Tibial nerve (tissue), 4 donors: ENCODE measurements at regions not wholly inside any gene's neighbourhood (a gene's known extent, or its start where the extent isn't known, plus 50 kb on each side); places are given as distances from the start of the nearest gene placed in this dataset.

Experiments
- EP300 ChIP-seq, 2 donors: sonication (generic); formaldehyde crosslinking; IDR thresholded peaks; one replicate each; pipeline ENCODE4 v1.6.1; 2017; ENCODE audit warnings: antibody characterized with exemption in 2 of 2, mild to moderate bottlenecking in 1 of 2
- POLR2A ChIP-seq, 2 donors: fragments of 450-650 bp; IDR thresholded peaks; one replicate each; pipeline ENCODE4 v1.6.1; 2017; ENCODE audit warnings: antibody characterized with exemption in 2 of 2, mild to moderate bottlenecking in 2 of 2, moderate library complexity in 2 of 2
- TF ChIP-seq, protein P1 (sequence below), 5 experiments: fragments of 200-600 bp in 3 of 5; fragments of 450-650 bp in 2 of 5; sonication (generic) in 3 of 5; IDR thresholded peaks; one replicate each; pipeline ENCODE4 v1.5.1; 2016 to 2019; ENCODE audit warnings: antibody characterized with exemption in 5 of 5, mild to moderate bottlenecking in 3 of 5, moderate library complexity in 2 of 5

GRCh38 chr1:106637566-106637965 is 418.9 kb upstream of the PRMT6 start:
- TF ChIP-seq, protein P1, sequence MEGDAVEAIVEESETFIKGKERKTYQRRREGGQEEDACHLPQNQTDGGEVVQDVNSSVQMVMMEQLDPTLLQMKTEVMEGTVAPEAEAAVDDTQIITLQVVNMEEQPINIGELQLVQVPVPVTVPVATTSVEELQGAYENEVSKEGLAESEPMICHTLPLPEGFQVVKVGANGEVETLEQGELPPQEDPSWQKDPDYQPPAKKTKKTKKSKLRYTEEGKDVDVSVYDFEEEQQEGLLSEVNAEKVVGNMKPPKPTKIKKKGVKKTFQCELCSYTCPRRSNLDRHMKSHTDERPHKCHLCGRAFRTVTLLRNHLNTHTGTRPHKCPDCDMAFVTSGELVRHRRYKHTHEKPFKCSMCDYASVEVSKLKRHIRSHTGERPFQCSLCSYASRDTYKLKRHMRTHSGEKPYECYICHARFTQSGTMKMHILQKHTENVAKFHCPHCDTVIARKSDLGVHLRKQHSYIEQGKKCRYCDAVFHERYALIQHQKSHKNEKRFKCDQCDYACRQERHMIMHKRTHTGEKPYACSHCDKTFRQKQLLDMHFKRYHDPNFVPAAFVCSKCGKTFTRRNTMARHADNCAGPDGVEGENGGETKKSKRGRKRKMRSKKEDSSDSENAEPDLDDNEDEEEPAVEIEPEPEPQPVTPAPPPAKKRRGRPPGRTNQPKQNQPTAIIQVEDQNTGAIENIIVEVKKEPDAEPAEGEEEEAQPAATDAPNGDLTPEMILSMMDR (IDR thresholded peaks at IDR 0.05): no peak
- no peak for TF ChIP-seq EP300 (IDR thresholded peaks at IDR 0.05)
- TF ChIP-seq POLR2A (IDR thresholded peaks at IDR 0.05): no peak
